ENCODE measurements at regions not wholly inside any gene's neighbourhood (a gene's known extent, or its start where the extent isn't known, plus 50 kb on each side); places are given as distances from the start of the nearest gene placed in this dataset.

DNA sequence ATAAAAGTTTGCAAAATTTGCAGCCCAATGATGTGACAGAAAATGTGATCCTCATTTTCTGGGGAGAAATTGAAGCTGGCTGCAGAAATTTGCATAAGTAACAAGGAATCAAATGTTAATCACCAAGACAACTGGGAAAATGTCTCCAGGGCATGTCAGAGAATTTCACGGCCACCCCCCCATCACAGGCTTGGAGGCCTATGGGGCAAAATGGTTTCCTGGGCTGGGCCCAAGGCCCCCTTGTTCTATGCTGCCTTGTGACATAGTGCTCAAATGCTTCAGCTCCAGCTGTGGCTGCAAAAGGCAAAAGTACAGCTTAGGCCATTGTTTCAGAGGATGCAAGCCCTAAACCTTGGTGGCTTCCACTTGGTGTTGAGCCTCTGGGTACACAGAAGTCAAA is 1202.6 kb downstream of the EPHA7 start:
- TF ChIP-seq, protein P1, sequence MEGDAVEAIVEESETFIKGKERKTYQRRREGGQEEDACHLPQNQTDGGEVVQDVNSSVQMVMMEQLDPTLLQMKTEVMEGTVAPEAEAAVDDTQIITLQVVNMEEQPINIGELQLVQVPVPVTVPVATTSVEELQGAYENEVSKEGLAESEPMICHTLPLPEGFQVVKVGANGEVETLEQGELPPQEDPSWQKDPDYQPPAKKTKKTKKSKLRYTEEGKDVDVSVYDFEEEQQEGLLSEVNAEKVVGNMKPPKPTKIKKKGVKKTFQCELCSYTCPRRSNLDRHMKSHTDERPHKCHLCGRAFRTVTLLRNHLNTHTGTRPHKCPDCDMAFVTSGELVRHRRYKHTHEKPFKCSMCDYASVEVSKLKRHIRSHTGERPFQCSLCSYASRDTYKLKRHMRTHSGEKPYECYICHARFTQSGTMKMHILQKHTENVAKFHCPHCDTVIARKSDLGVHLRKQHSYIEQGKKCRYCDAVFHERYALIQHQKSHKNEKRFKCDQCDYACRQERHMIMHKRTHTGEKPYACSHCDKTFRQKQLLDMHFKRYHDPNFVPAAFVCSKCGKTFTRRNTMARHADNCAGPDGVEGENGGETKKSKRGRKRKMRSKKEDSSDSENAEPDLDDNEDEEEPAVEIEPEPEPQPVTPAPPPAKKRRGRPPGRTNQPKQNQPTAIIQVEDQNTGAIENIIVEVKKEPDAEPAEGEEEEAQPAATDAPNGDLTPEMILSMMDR (IDR thresholded peaks at IDR 0.05; ENCODE audit: low read depth, low read length): no peak
- TF ChIP-seq EZH2phosphoT487 (IDR thresholded peaks at IDR 0.05; ENCODE audit: low read depth): no peak
- no peaks in the 10 kb centered on the region for H3K27me3 ChIP-seq (ENCODE audit: low read depth, low read length)

DNA sequence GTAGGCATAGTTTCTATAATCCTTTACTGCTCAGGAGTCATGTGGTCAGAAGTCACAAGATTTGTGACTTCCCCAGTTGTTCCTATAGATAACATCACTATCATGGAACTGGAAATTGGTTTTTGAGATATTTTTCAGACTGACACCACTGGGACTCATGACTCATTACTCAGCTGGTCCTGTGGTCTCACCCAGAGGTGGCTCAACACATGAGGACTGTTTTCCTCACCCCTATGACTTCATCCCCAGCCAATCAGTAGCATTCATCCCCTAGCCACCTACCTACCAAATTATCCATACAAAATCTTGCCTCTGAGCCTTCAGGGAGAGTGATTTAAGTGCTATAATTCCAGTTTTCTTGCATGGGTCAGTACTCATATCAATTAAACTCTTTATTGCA is 1217.7 kb downstream of the EPHA7 start:
- H3K79me2 ChIP-seq (ENCODE audit: low read length): no peaks in the 10 kb centered on the region
- no peaks in the 10 kb centered on the region for H3K4me1 ChIP-seq (ENCODE audit: low read length)
- no peaks in the 10 kb centered on the region for H3K27me3 ChIP-seq (ENCODE audit: low read depth, low read length)
- no peak overlapping the region for H3K9ac ChIP-seq (ENCODE audit: low read length)
- no peak overlapping the region for H2AFZ ChIP-seq (ENCODE audit: low read depth, low read length)
- H3K4me2 ChIP-seq (ENCODE audit: low read length): no peak overlapping the region
- no peak overlapping the region for H3K27ac ChIP-seq (ENCODE audit: low read length)
- H4K20me1 ChIP-seq (ENCODE audit: insufficient read depth, low read length): no peaks in the 10 kb centered on the region
- no peak overlapping the region for H3K4me3 ChIP-seq (ENCODE audit: low read length)
- TF ChIP-seq EZH2phosphoT487 (IDR thresholded peaks at IDR 0.05; ENCODE audit: low read depth): no peak
- TF ChIP-seq, protein P1 (IDR thresholded peaks at IDR 0.05; ENCODE audit: low read depth, low read length): no peak
- H3K36me3 ChIP-seq (replicated peaks; ENCODE audit: low read depth, low read length): no peaks in the 10 kb centered on the region
- H3K9me3 ChIP-seq (ENCODE audit: insufficient read depth, low read length): no peaks in the 10 kb centered on the region

More for the DNA sequence above, 1202.6 kb downstream of the EPHA7 start:
- no peaks in the 10 kb centered on the region for H3K36me3 ChIP-seq (replicated peaks; ENCODE audit: low read depth, low read length)
- H4K20me1 ChIP-seq (ENCODE audit: insufficient read depth, low read length): no peaks in the 10 kb centered on the region
- H2AFZ ChIP-seq (ENCODE audit: low read depth, low read length): no peak overlapping the region
- H3K9ac ChIP-seq (ENCODE audit: low read length): no peak overlapping the region
- no peak overlapping the region for H3K4me3 ChIP-seq (ENCODE audit: low read length)
- H3K79me2 ChIP-seq (ENCODE audit: low read length): no peaks in the 10 kb centered on the region
- no peak overlapping the region for H3K4me2 ChIP-seq (ENCODE audit: low read length)
- H3K27ac ChIP-seq (ENCODE audit: low read length): no peak overlapping the region
- no peaks in the 10 kb centered on the region for H3K4me1 ChIP-seq (ENCODE audit: low read length)
- no peaks in the 10 kb centered on the region for H3K9me3 ChIP-seq (ENCODE audit: insufficient read depth, low read length)

DNA sequence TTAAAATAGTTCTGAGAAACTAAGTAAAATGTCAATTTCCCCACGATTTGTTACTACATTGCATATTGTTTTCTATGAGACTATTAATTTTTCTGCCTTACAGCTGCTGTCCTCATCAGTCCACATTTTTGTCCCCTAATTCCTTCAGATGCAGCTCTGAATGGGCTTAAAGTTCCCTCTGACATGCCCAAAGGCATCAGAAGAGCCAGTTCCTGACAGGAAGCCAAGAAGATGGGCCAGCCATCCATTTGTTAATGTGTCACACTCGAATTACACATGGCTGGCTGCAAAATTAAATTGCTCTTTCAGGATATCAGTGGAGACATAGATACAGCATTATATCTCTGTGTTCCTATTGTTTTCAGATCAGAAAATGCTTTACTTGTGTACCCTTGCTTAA is 1223.0 kb downstream of the EPHA7 start:
- Histone ChIP-seq H4K20me1 (ENCODE audit: insufficient read depth, low read length) (no peaks in the 10 kb centered on the region), H3K4me3 (ENCODE audit: low read length) (no peak overlapping the region)

DNA sequence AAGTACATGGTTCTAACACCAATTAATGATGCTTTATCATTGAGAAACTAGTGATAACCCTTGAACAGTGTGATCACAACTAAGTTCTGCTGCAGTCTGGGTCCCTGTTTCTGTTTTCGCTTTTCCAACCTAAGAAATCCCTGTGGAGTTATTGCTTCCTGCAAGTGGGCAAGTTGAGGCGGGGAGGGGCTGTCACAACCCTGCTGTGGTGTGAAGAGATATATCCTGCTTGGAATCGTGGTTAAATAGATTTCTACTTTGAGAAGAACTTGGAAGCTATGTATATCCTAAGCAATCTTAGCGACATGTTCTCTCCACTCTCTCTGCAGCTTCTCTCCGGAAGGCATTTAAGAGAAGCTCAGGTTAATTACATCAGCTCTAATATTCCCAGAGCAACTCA is 1223.6 kb downstream of the EPHA7 start:
- no peak for TF ChIP-seq EZH2phosphoT487 (IDR thresholded peaks at IDR 0.05; ENCODE audit: low read depth)
- TF ChIP-seq, protein P1 (IDR thresholded peaks at IDR 0.05; ENCODE audit: low read depth, low read length): no peak
- Histone ChIP-seq H3K27me3 (ENCODE audit: low read depth, low read length) (no peaks in the 10 kb centered on the region), H3K27ac (ENCODE audit: low read length) (no peak overlapping the region), H3K9me3 (ENCODE audit: insufficient read depth, low read length) (no peaks in the 10 kb centered on the region), H3K4me3 (ENCODE audit: low read length) (no peak overlapping the region), H3K36me3 (replicated peaks; ENCODE audit: low read depth, low read length) (no peaks in the 10 kb centered on the region), H3K4me2 (ENCODE audit: low read length) (no peak overlapping the region), H3K9ac (ENCODE audit: low read length) (no peak overlapping the region), H2AFZ (ENCODE audit: low read depth, low read length) (no peak overlapping the region), H4K20me1 (ENCODE audit: insufficient read depth, low read length) (no peaks in the 10 kb centered on the region), H3K79me2 (ENCODE audit: low read length) (no peaks in the 10 kb centered on the region), H3K4me1 (ENCODE audit: low read length) (no peaks in the 10 kb centered on the region)

More for the DNA sequence above, 1223.0 kb downstream of the EPHA7 start:
- Histone ChIP-seq H3K36me3 (replicated peaks; ENCODE audit: low read depth, low read length) (no peaks in the 10 kb centered on the region), H3K9ac (ENCODE audit: low read length) (no peak overlapping the region), H3K4me1 (ENCODE audit: low read length) (no peaks in the 10 kb centered on the region), H3K79me2 (ENCODE audit: low read length) (no peaks in the 10 kb centered on the region), H3K9me3 (ENCODE audit: insufficient read depth, low read length) (no peaks in the 10 kb centered on the region), H2AFZ (ENCODE audit: low read depth, low read length) (no peak overlapping the region), H3K4me2 (ENCODE audit: low read length) (no peak overlapping the region), H3K27ac (ENCODE audit: low read length) (no peak overlapping the region), H3K27me3 (ENCODE audit: low read depth, low read length) (no peaks in the 10 kb centered on the region)
- TF ChIP-seq, protein P1 (IDR thresholded peaks at IDR 0.05; ENCODE audit: low read depth, low read length): no peak
- TF ChIP-seq EZH2phosphoT487 (IDR thresholded peaks at IDR 0.05; ENCODE audit: low read depth): no peak

All from OCI-LY3 (cell line).